Nephron progenitor cell (in vitro differentiated cells): ENCODE measurements at regions not wholly inside any gene's neighbourhood (a gene's known extent, or its start where the extent isn't known, plus 50 kb on each side); places are given as distances from the start of the nearest gene placed in this dataset.
A peak's percentile ranks its signal among the peaks of the same experiment; 100 is the strongest.

Experiments used
- DNase-seq: peaks from one replicate; pipeline ENCODE4 v3.0.0; 2021
- H3K27ac Mint-ChIP-seq: 2 replicates; pipeline ENCODE4 v1.8.0; 2021; ENCODE audit warnings: mild to moderate bottlenecking, moderate library complexity, mixed read lengths
- H3K27me3 Mint-ChIP-seq: 2 replicates; pipeline ENCODE4 v1.8.0; 2021; ENCODE audit warnings: mild to moderate bottlenecking, low read depth, mixed read lengths; ENCODE audit not compliant: poor library complexity
- H3K36me3 Mint-ChIP-seq: 2 replicates; pipeline ENCODE4 v1.8.0; 2021; ENCODE audit warnings: low read depth, mixed read lengths
- H3K4me1 Mint-ChIP-seq: 2 replicates; pipeline ENCODE4 v1.8.0; 2021; ENCODE audit warnings: mixed read lengths
- H3K4me3 Mint-ChIP-seq: 2 replicates; pipeline ENCODE4 v1.8.0; 2021; ENCODE audit warnings: mild to moderate bottlenecking, moderate library complexity, mixed read lengths
- H3K9me3 Mint-ChIP-seq: 2 replicates; pipeline ENCODE4 v1.8.0; 2021; ENCODE audit warnings: mild to moderate bottlenecking, moderate library complexity, mixed read lengths
- CTCF ChIP-seq: fragments of 200-600 bp; sonication (generic); IDR thresholded peaks from 2 replicates; pipeline ENCODE4 v1.5.0; 2021; ENCODE audit warnings: antibody characterized with exemption

- no peak overlapping the region for H3K4me3 Mint-ChIP-seq
- no peaks in the 10 kb centered on the region for H3K9me3 Mint-ChIP-seq
- no peaks in the 10 kb centered on the region for H3K36me3 Mint-ChIP-seq
These were observed 139.5 kb downstream of the DLL1 start for GRCh38 chr6:170151321-170151771.

GRCh38 chr6:170150590-170150945 is 140.3 kb downstream of the DLL1 start:
- H3K27ac Mint-ChIP-seq: no peak overlapping the region
- peaks cover 16% of the 10 kb centered on the region for H3K27me3 Mint-ChIP-seq
- no peaks in the 10 kb centered on the region for H3K9me3 Mint-ChIP-seq
- H3K4me3 Mint-ChIP-seq: no peak overlapping the region
- no peaks in the 10 kb centered on the region for H3K36me3 Mint-ChIP-seq
- H3K4me1 Mint-ChIP-seq: peaks cover 62% of the 10 kb centered on the region
- no peak for TF ChIP-seq CTCF
- no peak for DNase-seq

More at GRCh38 chr6:170151321-170151771, 139.5 kb downstream of the DLL1 start:
- H3K4me1 Mint-ChIP-seq: peaks cover 67% of the 10 kb centered on the region
- TF ChIP-seq CTCF: no peak
- H3K27ac Mint-ChIP-seq: peak overlapping the region; percentile 64
- DNase-seq: no peak
- peaks cover 15% of the 10 kb centered on the region for H3K27me3 Mint-ChIP-seq

DNA sequence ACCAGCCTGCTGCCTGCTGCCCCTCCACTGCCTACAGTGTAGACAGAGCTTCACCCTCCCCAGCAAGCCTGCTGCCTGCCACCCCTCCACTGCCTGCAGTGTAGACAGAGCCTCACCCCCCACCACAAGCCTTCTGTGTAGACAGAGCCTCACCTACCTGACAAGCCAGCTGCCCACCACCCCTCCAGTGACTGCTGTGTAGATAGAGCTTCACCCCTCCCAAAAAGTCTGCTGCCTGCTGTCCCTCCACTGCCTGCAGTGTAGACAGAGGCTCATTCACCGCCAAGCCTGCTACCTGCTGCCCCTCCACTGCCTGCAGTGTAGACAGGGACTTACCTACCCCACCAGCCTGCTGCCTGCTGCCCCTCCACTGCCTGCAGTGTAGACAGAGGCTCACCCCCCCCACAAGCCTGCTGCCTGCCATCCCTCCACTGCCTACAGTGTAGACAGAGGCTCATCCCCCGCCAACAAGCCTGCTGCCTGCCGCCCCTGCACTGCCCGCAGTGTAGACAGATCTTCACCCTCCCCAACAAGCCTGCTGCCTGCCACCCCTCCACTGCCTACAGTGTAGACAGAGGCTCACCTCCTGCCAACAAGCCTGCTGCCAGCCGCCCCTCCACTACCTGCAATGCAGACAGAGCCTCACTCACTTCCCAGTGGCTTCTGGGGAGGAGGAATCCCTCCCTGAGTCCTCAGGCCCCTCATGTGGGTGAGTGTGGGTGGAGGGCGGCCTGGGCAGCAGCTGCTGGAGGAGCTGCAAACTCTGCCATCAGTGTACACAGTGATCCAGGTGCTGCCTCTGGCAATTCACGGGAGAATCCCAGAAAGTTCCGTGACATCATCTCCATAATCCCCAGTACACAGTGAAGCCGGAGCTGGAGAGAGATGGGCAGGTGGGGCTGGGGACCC is 140.9 kb downstream of the DLL1 start:
- Mint-ChIP-seq H3K36me3 (no peaks in the 10 kb centered on the region), H3K9me3 (peaks cover under 1% of the 10 kb centered on the region), H3K4me3 (no peak overlapping the region), H3K27ac (no peak overlapping the region), H3K4me1 (peaks cover 62% of the 10 kb centered on the region), H3K27me3 (peaks cover 18% of the 10 kb centered on the region)
- TF ChIP-seq CTCF: no peak
- DNase-seq: no peak

DNA sequence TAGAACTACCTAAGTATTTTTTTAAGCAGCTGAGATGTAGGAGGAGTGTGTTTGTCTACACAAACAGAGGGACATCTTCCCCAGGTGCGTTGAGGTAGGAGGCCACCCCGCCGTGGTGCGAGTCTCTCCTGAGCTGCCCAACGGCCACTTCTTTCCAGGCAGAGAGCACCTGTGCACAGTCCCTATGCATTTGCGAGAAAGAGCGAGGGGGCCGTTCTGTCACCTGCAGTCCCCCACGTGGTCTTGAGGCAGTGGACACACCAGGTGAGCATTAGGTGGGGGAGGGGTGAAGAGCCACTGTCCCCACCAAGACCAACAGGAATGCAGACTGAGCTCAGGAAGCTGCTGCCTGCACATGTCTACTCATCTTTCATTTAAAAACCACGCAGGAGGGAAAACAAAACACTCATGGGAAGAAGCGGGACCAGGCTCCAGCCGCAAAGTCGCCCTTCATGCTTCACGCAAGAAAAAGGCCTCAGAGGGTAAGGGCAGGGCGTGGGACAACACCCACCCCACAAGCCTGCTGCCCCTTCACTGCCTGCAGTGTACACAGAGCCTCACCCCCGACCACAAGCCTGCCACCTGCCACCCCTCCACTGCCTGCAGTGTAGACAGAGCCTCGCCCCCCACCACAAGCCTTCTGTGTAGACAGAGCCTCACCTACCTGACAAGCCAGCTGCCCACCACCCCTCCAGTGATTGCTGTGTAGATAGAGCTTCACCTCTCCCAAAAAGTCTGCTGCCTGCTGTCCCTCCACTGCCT is 142.0 kb downstream of the DLL1 start:
- Mint-ChIP-seq H3K27me3 (peaks cover 18% of the 10 kb centered on the region), H3K9me3 (peaks cover 8% of the 10 kb centered on the region), H3K36me3 (peaks cover 6% of the 10 kb centered on the region), H3K27ac (no peak overlapping the region), H3K4me3 (no peak overlapping the region), H3K4me1 (peaks cover 62% of the 10 kb centered on the region)
- no peak for TF ChIP-seq CTCF
- no peak for DNase-seq

DNA sequence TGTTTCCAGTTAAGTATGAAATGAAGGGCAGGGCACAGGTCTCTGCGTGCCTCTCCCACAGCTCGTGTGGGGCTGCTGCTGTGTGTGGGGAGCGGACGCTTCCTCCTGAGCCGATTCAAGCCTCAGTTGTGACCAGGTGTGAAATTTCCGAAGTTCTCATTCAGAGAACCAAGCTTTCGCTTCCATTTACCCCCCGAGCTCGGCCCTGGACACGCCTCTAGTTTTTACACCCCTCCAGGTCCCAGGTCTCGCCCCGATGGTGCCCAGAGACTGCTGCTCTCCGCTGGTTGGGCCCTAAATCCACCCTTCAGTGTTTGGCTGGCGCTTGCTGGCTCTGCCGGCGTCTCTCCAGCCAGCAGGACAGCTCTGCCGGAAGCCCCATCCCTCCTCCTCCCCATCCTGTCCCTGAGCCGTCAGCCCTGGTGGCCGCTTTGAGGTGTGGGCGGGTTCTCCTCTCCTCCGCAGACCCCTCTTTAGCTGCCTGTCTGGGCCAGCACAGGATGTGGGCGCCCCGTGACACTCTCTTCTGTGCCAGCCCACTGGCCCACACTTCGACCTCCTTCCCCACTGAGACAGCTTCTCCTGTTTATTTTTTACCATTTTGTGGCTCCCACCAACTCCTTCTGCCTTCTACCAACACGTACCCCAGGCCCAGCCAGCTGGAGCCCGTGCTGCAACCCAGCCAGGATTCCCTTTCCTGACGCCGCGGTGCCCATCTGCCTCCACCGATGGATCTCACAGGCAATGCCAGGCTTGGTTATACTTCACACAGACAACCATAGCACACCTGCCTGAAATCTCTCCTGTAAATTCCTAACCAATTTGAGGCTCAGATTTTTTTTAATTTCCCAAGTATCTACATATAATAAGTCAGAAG is 142.8 kb downstream of the DLL1 start:
- Mint-ChIP-seq H3K27ac (peak overlapping the region; percentile 83), H3K4me1 (peaks cover 58% of the 10 kb centered on the region), H3K36me3 (peaks cover 8% of the 10 kb centered on the region), H3K9me3 (peaks cover 17% of the 10 kb centered on the region), H3K27me3 (peaks cover 25% of the 10 kb centered on the region), H3K4me3 (peak overlapping the region; percentile 42)
- DNase-seq: peak; percentile 51
- TF ChIP-seq CTCF: no peak
